HCT116 (cell line): ENCODE measurements at regions not wholly inside any gene's neighbourhood (a gene's known extent, or its start where the extent isn't known, plus 50 kb on each side); places are given as distances from the start of the nearest gene placed in this dataset.
"Not testable (repeated sequence)": the region's sequence is repeated elsewhere in the genome, so short reads cannot be mapped to it uniquely, and the experiment has no call there.

Source experiments
- ATAC-seq: fragments of 200-7000 bp; cut with Tn5 transposase; 2 replicates; pipeline ENCODE4 v1.9.1; 2020; ENCODE audit warnings: mild to moderate bottlenecking, moderate library complexity
- BruUV-seq: library from RNA; stranded (reverse); fragments of 400-500 nt; replicated peaks from 2 replicates; lab custom pipeline; 2021; lab: Mats Ljungman, UMichigan
- CTCF ChIA-PET: fragments of 300-600 bp; sonication (Branson Sonifier 250); formaldehyde crosslinking; loops from one replicate; lab custom pipeline; 2021; ENCODE audit warnings: antibody characterized with exemption; lab: Charles Lee
- POLR2A ChIA-PET: fragments of 300-600, 350-600 bp; sonication (Branson Sonifier 250); formaldehyde crosslinking; loops from one replicate; lab custom pipeline; 2021; ENCODE audit warnings: antibody characterized with exemption; lab: Charles Lee
- RAD21 ChIA-PET, 2 experiments: fragments of 300-600 bp; sonication (Branson Sonifier 250); formaldehyde crosslinking; loops; one replicate each; lab custom pipeline; 2023; ENCODE audit warnings: low total read pairs in 2 of 2; ENCODE audit not compliant: uncharacterized antibody in 2 of 2, unreplicated experiment in 2 of 2, low non-redundant PET in 1 of 2; lab: Charles Lee
- DNase-seq: peaks from one replicate; pipeline ENCODE4 v3.0.0-alpha.2; 2010; ENCODE audit warnings: low read depth, low spot score
- H2AFZ ChIP-seq: fragments of 200-600 bp; shearing (Covaris generic), sonication (generic); 2 replicates; pipeline ENCODE4 v1.6.1; 2017; ENCODE audit warnings: low read depth, mixed run types, mixed read lengths, antibody characterized with exemption, low read length; ENCODE audit not compliant: poor library complexity, severe bottlenecking
- H3K27ac ChIP-seq: 2 replicates; pipeline ENCODE4 v1.5.1; 2012; ENCODE audit warnings: low read depth, low read length
- H3K27me3 ChIP-seq: fragments of 200-600 bp; sonication (generic); 2 replicates; pipeline ENCODE4 v1.6.1; 2016; ENCODE audit warnings: mixed run types, low read length, mixed read lengths; ENCODE audit not compliant: insufficient read depth
- H3K36me3 ChIP-seq, 2 experiments: fragments of 200-500 bp in 1 of 2; fragments of 200-600 bp in 1 of 2; sonication (Bioruptor generic) in 1 of 2; sonication (generic) in 1 of 2; 2 replicates each; pipeline versions ENCODE4 v1.5.1 to v1.6.1; 2014 to 2016; ENCODE audit warnings: low read length in 2 of 2, inconsistent platforms in 1 of 2, mixed read lengths in 1 of 2, mixed run types in 1 of 2; ENCODE audit not compliant: insufficient read depth in 2 of 2, control insufficient read depth in 1 of 2
- H3K4me1 ChIP-seq, 2 experiments: fragments of 200-600 bp in 1 of 2; sonication (generic) in 1 of 2; 2 replicates each; pipeline versions ENCODE4 v1.5.1 to v1.6.1; 2012 to 2017; ENCODE audit warnings: low read length in 2 of 2, inconsistent platforms in 1 of 2, mild to moderate bottlenecking in 1 of 2, mixed read lengths in 1 of 2, mixed run types in 1 of 2, moderate library complexity in 1 of 2; ENCODE audit not compliant: insufficient read depth in 2 of 2, control insufficient read depth in 1 of 2
- H3K4me2 ChIP-seq: fragments of 200-600 bp; sonication (generic); 2 replicates; pipeline ENCODE4 v1.6.1; 2017; ENCODE audit warnings: mixed run types, low read length, mixed read lengths
- H3K4me3 ChIP-seq, 2 experiments: fragments of 200-600 bp in 1 of 2; sonication (generic) in 1 of 2; replicated peaks in 1 of 2; 2 replicates each; pipeline ENCODE4 v1.5.1; 2011 to 2016; ENCODE audit warnings: low read length in 2 of 2, control low read depth in 1 of 2, low read depth in 1 of 2, mild to moderate bottlenecking in 1 of 2, mixed read lengths in 1 of 2, mixed run types in 1 of 2
- H3K79me2 ChIP-seq: fragments of 200-600 bp; sonication (generic); 2 replicates; pipeline ENCODE4 v1.6.1; 2017; ENCODE audit warnings: mild to moderate bottlenecking, mixed run types, low read length, moderate library complexity, mixed read lengths; ENCODE audit not compliant: insufficient read depth
- H3K9ac ChIP-seq: fragments of 200-600 bp; sonication (generic); 2 replicates; pipeline ENCODE4 v1.6.1; 2016; ENCODE audit warnings: low read length, mixed read lengths
- H3K9me2 ChIP-seq: fragments of 200-600 bp; sonication (generic), shearing (Covaris generic); 2 replicates; pipeline ENCODE4 v1.6.1; 2017; ENCODE audit warnings: mixed run types, mild to moderate bottlenecking, moderate library complexity; ENCODE audit not compliant: insufficient read depth
- H3K9me3 ChIP-seq, 2 experiments: fragments of 200-500 bp in 1 of 2; fragments of 200-600 bp in 1 of 2; sonication (Bioruptor generic) in 1 of 2; sonication (generic) in 1 of 2; 2 replicates each; pipeline ENCODE4 v1.6.1; 2014 to 2017; ENCODE audit warnings: low read length in 2 of 2, mixed read lengths in 2 of 2, inconsistent platforms in 1 of 2, low read depth in 1 of 2, mild to moderate bottlenecking in 1 of 2, mixed run types in 1 of 2, moderate library complexity in 1 of 2; ENCODE audit not compliant: control insufficient read depth in 1 of 2, insufficient read depth in 1 of 2
- H4K20me1 ChIP-seq: fragments of 200-600 bp; sonication (generic), shearing (Covaris generic); 2 replicates; pipeline ENCODE4 v1.6.1; 2017; ENCODE audit warnings: mixed run types, mild to moderate bottlenecking, moderate library complexity; ENCODE audit not compliant: insufficient read depth
- intact Hi-C: fragments of 100-400 bp; cut with micrococcal nuclease; formaldehyde crosslinking; loops from 2 replicates; pipeline ENCODE4 v1.10.0; 2022

DNA sequence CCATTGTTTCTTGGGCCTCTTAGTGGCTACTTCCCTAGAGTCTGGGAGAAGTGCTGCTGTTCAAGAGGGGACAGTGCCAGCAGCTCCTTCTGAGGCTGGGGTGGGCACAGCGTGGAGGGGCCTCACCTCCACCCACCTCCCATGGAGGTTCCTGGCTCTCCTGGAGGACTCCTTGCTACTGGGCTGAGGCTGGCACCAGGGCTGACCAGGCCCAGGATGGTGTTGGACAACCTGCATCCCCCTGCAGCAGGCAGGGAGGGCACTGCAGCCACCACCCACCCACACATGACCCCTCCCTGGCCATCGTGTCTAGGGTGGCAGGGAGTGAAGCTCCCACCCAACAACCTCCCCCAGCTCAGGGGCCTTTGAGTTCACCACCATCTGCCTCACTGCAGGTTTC lies 1549.3 kb upstream of the USP9Y start:
- POLR2A ChIA-PET, H3K36me3 ChIP-seq, H3K9ac ChIP-seq, H3K27me3 ChIP-seq, H3K4me1 ChIP-seq, H4K20me1 ChIP-seq, DNase-seq, H3K4me3 ChIP-seq, H3K4me2 ChIP-seq, H3K79me2 ChIP-seq, H3K9me2 ChIP-seq, H2AFZ ChIP-seq, H3K27ac ChIP-seq, RAD21 ChIA-PET, ATAC-seq, BruUV-seq, H3K9me3 ChIP-seq, CTCF ChIA-PET, intact Hi-C loops: not testable (repeated sequence)

DNA sequence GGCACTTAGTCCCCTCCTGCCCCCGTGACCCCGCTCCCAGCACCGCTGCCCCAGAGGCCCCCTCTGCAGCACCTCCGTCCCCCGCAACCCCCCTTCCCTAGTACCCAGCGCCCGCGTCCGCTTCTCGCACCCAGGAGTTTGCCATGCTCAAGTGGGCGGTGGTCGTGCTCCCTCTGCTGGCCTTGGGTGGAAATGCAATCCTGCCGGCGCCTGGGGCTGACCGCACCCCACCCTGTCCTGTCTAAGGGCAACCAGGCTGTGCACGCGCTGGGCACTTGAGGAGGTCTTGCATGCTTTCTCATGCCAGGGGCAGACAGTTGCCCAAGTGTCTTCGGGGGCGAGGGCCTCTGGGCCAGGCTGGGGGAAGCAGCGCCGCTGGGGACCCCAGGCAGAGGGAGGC lies 1544.9 kb upstream of the USP9Y start:
- ATAC-seq, H3K9me3 ChIP-seq, H3K36me3 ChIP-seq: not testable (repeated sequence)

DNA sequence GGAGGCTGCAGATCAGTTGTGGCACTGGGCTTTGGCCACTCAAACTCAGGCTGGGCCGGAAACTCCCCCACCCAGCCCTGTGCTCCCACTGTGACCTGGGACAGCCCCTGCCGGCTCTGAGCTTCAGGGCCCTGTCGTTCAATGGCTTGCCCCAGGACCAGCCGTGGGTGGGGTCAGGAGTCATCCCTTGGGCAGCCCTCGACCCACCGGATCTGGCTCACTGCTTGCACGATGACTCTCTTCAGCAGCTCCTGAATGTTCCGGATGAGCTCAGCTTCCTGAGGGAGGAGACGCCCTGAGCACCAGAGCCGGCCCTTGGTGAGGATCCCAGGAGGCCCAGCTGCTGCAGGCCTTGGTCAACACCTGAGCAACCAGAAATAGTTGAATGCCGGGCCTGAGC lies 1544.2 kb upstream of the USP9Y start:
- H3K4me3 ChIP-seq, H3K4me1 ChIP-seq, DNase-seq, H3K9me3 ChIP-seq, H4K20me1 ChIP-seq, H3K27me3 ChIP-seq, H3K9me2 ChIP-seq, CTCF ChIA-PET, H3K4me2 ChIP-seq, H3K27ac ChIP-seq, H2AFZ ChIP-seq, ATAC-seq, H3K79me2 ChIP-seq, BruUV-seq, H3K36me3 ChIP-seq, POLR2A ChIA-PET, intact Hi-C loops, H3K9ac ChIP-seq, RAD21 ChIA-PET: not testable (repeated sequence)

More for the DNA sequence above, 1544.9 kb upstream of the USP9Y start:
- intact Hi-C loops, DNase-seq, H4K20me1 ChIP-seq, RAD21 ChIA-PET, H3K79me2 ChIP-seq, H3K27me3 ChIP-seq, H3K9me2 ChIP-seq, BruUV-seq, H3K4me1 ChIP-seq, H3K4me2 ChIP-seq, H3K4me3 ChIP-seq, H3K27ac ChIP-seq, CTCF ChIA-PET, H3K9ac ChIP-seq, POLR2A ChIA-PET, H2AFZ ChIP-seq: not testable (repeated sequence)

DNA sequence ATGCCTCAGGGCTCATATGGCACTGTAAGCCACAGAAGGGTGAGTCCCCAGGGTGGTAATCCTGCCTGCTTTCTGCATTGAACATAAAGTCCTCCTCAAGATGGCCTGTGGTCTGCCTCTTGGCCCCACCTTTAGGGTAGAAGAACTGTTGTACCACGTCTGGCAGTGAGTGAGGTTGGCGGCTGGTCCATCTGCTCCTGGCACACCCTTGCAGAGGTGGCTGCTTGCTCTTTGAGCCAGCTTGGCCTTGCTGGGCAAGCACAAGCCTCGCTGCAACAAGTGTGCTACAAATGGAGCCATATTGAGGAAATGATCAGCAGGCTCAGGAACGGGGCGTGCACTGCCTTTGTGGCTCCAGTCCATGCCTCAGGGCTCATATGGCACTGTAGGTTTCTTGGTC lies 1524.0 kb upstream of the USP9Y start:
- H3K4me1 ChIP-seq, H3K4me2 ChIP-seq, BruUV-seq, H3K4me3 ChIP-seq, RAD21 ChIA-PET, H3K27ac ChIP-seq, POLR2A ChIA-PET, DNase-seq, H4K20me1 ChIP-seq, CTCF ChIA-PET, H3K9ac ChIP-seq, H3K9me3 ChIP-seq, H2AFZ ChIP-seq, H3K27me3 ChIP-seq, ATAC-seq, intact Hi-C loops, H3K79me2 ChIP-seq, H3K9me2 ChIP-seq, H3K36me3 ChIP-seq: not testable (repeated sequence)

DNA sequence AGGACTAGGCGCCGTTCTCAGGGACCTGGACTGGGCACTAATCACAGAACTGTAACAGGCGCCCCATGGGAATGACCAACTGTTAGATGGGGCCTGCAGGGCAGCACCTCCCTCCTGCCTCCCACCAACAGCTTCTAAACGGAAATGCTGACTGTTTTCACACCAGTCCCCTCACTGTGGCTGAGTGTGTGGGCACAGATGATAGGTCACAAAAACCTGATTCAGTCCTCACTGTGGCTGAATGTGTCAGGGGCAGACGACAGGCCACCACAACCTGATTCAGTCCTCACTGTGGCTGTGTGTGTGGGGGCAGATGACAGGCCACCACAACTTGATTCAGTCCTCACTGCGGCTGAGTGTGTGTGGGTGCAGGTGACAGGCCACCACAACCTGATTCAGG lies 1499.9 kb upstream of the USP9Y start:
- H3K36me3 ChIP-seq, H3K79me2 ChIP-seq, H3K9me3 ChIP-seq, POLR2A ChIA-PET, H3K27ac ChIP-seq, H3K4me1 ChIP-seq, CTCF ChIA-PET, BruUV-seq, H3K9ac ChIP-seq, intact Hi-C loops, ATAC-seq, H3K9me2 ChIP-seq, H3K4me3 ChIP-seq, DNase-seq, H3K4me2 ChIP-seq, H4K20me1 ChIP-seq, H3K27me3 ChIP-seq, H2AFZ ChIP-seq, RAD21 ChIA-PET: not testable (repeated sequence)
